ENCODE measurements at regions not wholly inside any gene's neighbourhood (a gene's known extent, or its start where the extent isn't known, plus 50 kb on each side); places are given as distances from the start of the nearest gene placed in this dataset.

GRCh38 chr12:91395628-91396135 is 213.1 kb upstream of the DCN start:
- DNase-seq (ENCODE audit: low spot score), result no peak

- DNase-seq (ENCODE audit: low spot score), result no peak
Observed at GRCh38 chr12:91394903-91395302, 212.3 kb upstream of the DCN start.

- peak; percentile 77 for DNase-seq (ENCODE audit: low spot score)
Observed at GRCh38 chr12:91388573-91388972, 206.0 kb upstream of the DCN start.

GRCh38 chr12:91387461-91388134 is 205.0 kb upstream of the DCN start:
- no peak for DNase-seq (ENCODE audit: low spot score)

- no peak for DNase-seq (ENCODE audit: low spot score)
Observed at GRCh38 chr12:91384806-91385205, 202.2 kb upstream of the DCN start.

- no peak for DNase-seq (ENCODE audit: low spot score)
Observed at GRCh38 chr12:91384366-91384765, 201.7 kb upstream of the DCN start.

- DNase-seq (ENCODE audit: low spot score), result peak; percentile 35
Observed at GRCh38 chr12:91383099-91383498, 200.5 kb upstream of the DCN start.

- peak; percentile 75 for DNase-seq (ENCODE audit: low spot score)
Observed at GRCh38 chr12:91382081-91382543, 199.5 kb upstream of the DCN start.

GRCh38 chr12:91381309-91381804 is 198.7 kb upstream of the DCN start:
- peak; percentile 88 for DNase-seq (ENCODE audit: low spot score)

GRCh38 chr12:91380631-91381030 is 198.0 kb upstream of the DCN start:
- DNase-seq (ENCODE audit: low spot score), result no peak

- no peak for DNase-seq (ENCODE audit: low spot score)
Observed at GRCh38 chr12:91379051-91379775, 196.6 kb upstream of the DCN start.

GRCh38 chr12:91377436-91377835 is 194.8 kb upstream of the DCN start:
- DNase-seq (ENCODE audit: low spot score), result no peak

- DNase-seq (ENCODE audit: low spot score), result no peak
Observed at GRCh38 chr12:91373086-91373485, 190.5 kb upstream of the DCN start.

GRCh38 chr12:91370086-91370868 is 187.7 kb upstream of the DCN start:
- DNase-seq (ENCODE audit: low spot score), result no peak

GRCh38 chr12:91368613-91369012 is 186.0 kb upstream of the DCN start:
- no peak for DNase-seq (ENCODE audit: low spot score)

GRCh38 chr12:91367234-91367849 is 184.7 kb upstream of the DCN start:
- DNase-seq (ENCODE audit: low spot score), result peak; percentile 9

- DNase-seq (ENCODE audit: low spot score), result no peak
Observed at GRCh38 chr12:91364471-91365184, 182.0 kb upstream of the DCN start.

GRCh38 chr12:91361864-91362263 is 179.2 kb upstream of the DCN start:
- peak; percentile 46 for DNase-seq (ENCODE audit: low spot score)

- DNase-seq (ENCODE audit: low spot score), result peak; percentile 34
Observed at GRCh38 chr12:91357381-91357780, 174.8 kb upstream of the DCN start.

GRCh38 chr12:91356405-91356804 is 173.8 kb upstream of the DCN start:
- DNase-seq (ENCODE audit: low spot score), result no peak
